HCT116 (cell line): ENCODE measurements at regions not wholly inside any gene's neighbourhood (a gene's known extent, or its start where the extent isn't known, plus 50 kb on each side); places are given as distances from the start of the nearest gene placed in this dataset.

Experiments
- ATAC-seq: fragments of 200-7000 bp; cut with Tn5 transposase; 2 replicates; pipeline ENCODE4 v1.9.1; 2020; ENCODE audit warnings: mild to moderate bottlenecking, moderate library complexity
- BruUV-seq: library from RNA; stranded (reverse); fragments of 400-500 nt; replicated peaks from 2 replicates; lab custom pipeline; 2021; lab: Mats Ljungman, UMichigan
- CTCF ChIA-PET: fragments of 300-600 bp; sonication (Branson Sonifier 250); formaldehyde crosslinking; loops from one replicate; lab custom pipeline; 2021; ENCODE audit warnings: antibody characterized with exemption; lab: Charles Lee
- POLR2A ChIA-PET: fragments of 300-600, 350-600 bp; sonication (Branson Sonifier 250); formaldehyde crosslinking; loops from one replicate; lab custom pipeline; 2021; ENCODE audit warnings: antibody characterized with exemption; lab: Charles Lee
- RAD21 ChIA-PET, 2 experiments: fragments of 300-600 bp; sonication (Branson Sonifier 250); formaldehyde crosslinking; loops; one replicate each; lab custom pipeline; 2023; ENCODE audit warnings: low total read pairs in 2 of 2; ENCODE audit not compliant: uncharacterized antibody in 2 of 2, unreplicated experiment in 2 of 2, low non-redundant PET in 1 of 2; lab: Charles Lee
- DNase-seq: peaks from one replicate; pipeline ENCODE4 v3.0.0-alpha.2; 2010; ENCODE audit warnings: low read depth, low spot score
- H2AFZ ChIP-seq: fragments of 200-600 bp; shearing (Covaris generic), sonication (generic); 2 replicates; pipeline ENCODE4 v1.6.1; 2017; ENCODE audit warnings: low read depth, mixed run types, mixed read lengths, antibody characterized with exemption, low read length; ENCODE audit not compliant: poor library complexity, severe bottlenecking
- H3K27ac ChIP-seq: 2 replicates; pipeline ENCODE4 v1.5.1; 2012; ENCODE audit warnings: low read depth, low read length
- H3K27me3 ChIP-seq: fragments of 200-600 bp; sonication (generic); 2 replicates; pipeline ENCODE4 v1.6.1; 2016; ENCODE audit warnings: mixed run types, low read length, mixed read lengths; ENCODE audit not compliant: insufficient read depth
- H3K36me3 ChIP-seq, 2 experiments: fragments of 200-500 bp in 1 of 2; fragments of 200-600 bp in 1 of 2; sonication (Bioruptor generic) in 1 of 2; sonication (generic) in 1 of 2; 2 replicates each; pipeline versions ENCODE4 v1.5.1 to v1.6.1; 2014 to 2016; ENCODE audit warnings: low read length in 2 of 2, inconsistent platforms in 1 of 2, mixed read lengths in 1 of 2, mixed run types in 1 of 2; ENCODE audit not compliant: insufficient read depth in 2 of 2, control insufficient read depth in 1 of 2
- H3K4me1 ChIP-seq, 2 experiments: fragments of 200-600 bp in 1 of 2; sonication (generic) in 1 of 2; 2 replicates each; pipeline versions ENCODE4 v1.5.1 to v1.6.1; 2012 to 2017; ENCODE audit warnings: low read length in 2 of 2, inconsistent platforms in 1 of 2, mild to moderate bottlenecking in 1 of 2, mixed read lengths in 1 of 2, mixed run types in 1 of 2, moderate library complexity in 1 of 2; ENCODE audit not compliant: insufficient read depth in 2 of 2, control insufficient read depth in 1 of 2
- H3K4me2 ChIP-seq: fragments of 200-600 bp; sonication (generic); 2 replicates; pipeline ENCODE4 v1.6.1; 2017; ENCODE audit warnings: mixed run types, low read length, mixed read lengths
- H3K4me3 ChIP-seq, 2 experiments: fragments of 200-600 bp in 1 of 2; sonication (generic) in 1 of 2; replicated peaks in 1 of 2; 2 replicates each; pipeline ENCODE4 v1.5.1; 2011 to 2016; ENCODE audit warnings: low read length in 2 of 2, control low read depth in 1 of 2, low read depth in 1 of 2, mild to moderate bottlenecking in 1 of 2, mixed read lengths in 1 of 2, mixed run types in 1 of 2
- H3K79me2 ChIP-seq: fragments of 200-600 bp; sonication (generic); 2 replicates; pipeline ENCODE4 v1.6.1; 2017; ENCODE audit warnings: mild to moderate bottlenecking, mixed run types, low read length, moderate library complexity, mixed read lengths; ENCODE audit not compliant: insufficient read depth
- H3K9ac ChIP-seq: fragments of 200-600 bp; sonication (generic); 2 replicates; pipeline ENCODE4 v1.6.1; 2016; ENCODE audit warnings: low read length, mixed read lengths
- H3K9me2 ChIP-seq: fragments of 200-600 bp; sonication (generic), shearing (Covaris generic); 2 replicates; pipeline ENCODE4 v1.6.1; 2017; ENCODE audit warnings: mixed run types, mild to moderate bottlenecking, moderate library complexity; ENCODE audit not compliant: insufficient read depth
- H3K9me3 ChIP-seq, 2 experiments: fragments of 200-500 bp in 1 of 2; fragments of 200-600 bp in 1 of 2; sonication (Bioruptor generic) in 1 of 2; sonication (generic) in 1 of 2; 2 replicates each; pipeline ENCODE4 v1.6.1; 2014 to 2017; ENCODE audit warnings: low read length in 2 of 2, mixed read lengths in 2 of 2, inconsistent platforms in 1 of 2, low read depth in 1 of 2, mild to moderate bottlenecking in 1 of 2, mixed run types in 1 of 2, moderate library complexity in 1 of 2; ENCODE audit not compliant: control insufficient read depth in 1 of 2, insufficient read depth in 1 of 2
- H4K20me1 ChIP-seq: fragments of 200-600 bp; sonication (generic), shearing (Covaris generic); 2 replicates; pipeline ENCODE4 v1.6.1; 2017; ENCODE audit warnings: mixed run types, mild to moderate bottlenecking, moderate library complexity; ENCODE audit not compliant: insufficient read depth
- EGR1 ChIP-seq: IDR thresholded peaks from 2 replicates; pipeline ENCODE4 v1.6.1; 2012; ENCODE audit warnings: low read depth
- ELF1 ChIP-seq: IDR thresholded peaks from 2 replicates; pipeline ENCODE4 v1.6.1; 2012; ENCODE audit warnings: low read depth, borderline replicate concordance
- EZH2 ChIP-seq: fragments of 200-600 bp; sonication (generic); IDR thresholded peaks from 2 replicates; pipeline ENCODE4 v1.6.1; 2017; ENCODE audit warnings: antibody characterized with exemption, mixed run types
- FOSL1 ChIP-seq: IDR thresholded peaks from 2 replicates; pipeline ENCODE4 v1.6.1; 2012; ENCODE audit warnings: low read depth
- POLR2AphosphoS5 ChIP-seq: IDR thresholded peaks from 2 replicates; pipeline ENCODE4 v1.6.1; 2011; ENCODE audit warnings: mild to moderate bottlenecking, low read depth, low read length, moderate library complexity
- RAD21 ChIP-seq: IDR thresholded peaks from 2 replicates; pipeline ENCODE4 v1.6.1; 2012; ENCODE audit warnings: low read depth, mild to moderate bottlenecking
- SIN3A ChIP-seq: IDR thresholded peaks from 2 replicates; pipeline ENCODE4 v1.6.1; 2012; ENCODE audit warnings: low read depth
- SP1 ChIP-seq: IDR thresholded peaks from 2 replicates; pipeline ENCODE4 v1.6.1; 2012; ENCODE audit warnings: low read depth
- SRF ChIP-seq: IDR thresholded peaks from 2 replicates; pipeline ENCODE4 v1.6.1; 2012; ENCODE audit warnings: low read depth
- TCF7L2 ChIP-seq: IDR thresholded peaks from 2 replicates; pipeline ENCODE4 v1.7.0; 2011; ENCODE audit warnings: borderline replicate concordance, inconsistent platforms; ENCODE audit not compliant: insufficient read depth, insufficient read length; ENCODE audit errors: extremely low read depth
- ZFX ChIP-seq: fragments of 450-650 bp; IDR thresholded peaks from 2 replicates; pipeline ENCODE4 v1.6.1; 2017
- ZNF274 ChIP-seq: fragments of 200-500 bp; sonication (Bioruptor generic); IDR thresholded peaks from 2 replicates; pipeline ENCODE4 v1.6.1; 2014; ENCODE audit warnings: mild to moderate bottlenecking, low read depth, low read length, inconsistent platforms
- intact Hi-C: fragments of 100-400 bp; cut with micrococcal nuclease; formaldehyde crosslinking; loops from 2 replicates; pipeline ENCODE4 v1.10.0; 2022
- TF ChIP-seq, protein P1 (sequence below), 3 experiments: fragments of 200-600 bp in 1 of 3; sonication (generic) in 1 of 3; IDR thresholded peaks in 2 of 3; conservative IDR thresholded peaks in 1 of 3; 2 replicates each; pipeline ENCODE4 v1.5.1; 2012 to 2017; ENCODE audit warnings: low read depth in 2 of 3, low read length in 2 of 3, antibody characterized with exemption in 1 of 3, borderline replicate concordance in 1 of 3, control low read depth in 1 of 3, mild to moderate bottlenecking in 1 of 3, mixed read lengths in 1 of 3, mixed run types in 1 of 3, moderate library complexity in 1 of 3; ENCODE audit not compliant: insufficient read depth in 1 of 3
- TF ChIP-seq, protein P2 (sequence below): IDR thresholded peaks from 2 replicates; pipeline ENCODE4 v1.6.1; 2012

DNA sequence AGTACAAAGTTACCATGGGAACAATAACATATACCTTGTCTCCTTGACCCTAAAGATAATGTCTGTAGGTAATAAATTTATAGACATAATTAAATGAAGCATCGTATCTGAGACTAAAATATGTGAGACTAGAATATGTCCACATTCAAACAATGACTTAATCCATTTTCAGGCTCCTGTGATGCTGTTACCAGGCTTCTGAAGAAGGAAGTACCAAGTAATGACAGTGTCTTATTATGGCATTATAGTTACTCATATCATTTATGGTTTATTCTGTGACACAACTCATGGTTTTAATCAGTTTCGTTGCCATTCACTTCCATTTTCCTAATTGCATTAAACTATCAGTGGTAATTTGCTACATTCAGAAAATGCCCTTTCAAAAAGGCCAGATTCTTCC is 100.6 kb upstream of the GPM6B start:
- Histone ChIP-seq H3K9ac (no peak overlapping the region), H4K20me1 (no peaks in the 10 kb centered on the region), H3K4me2 (no peak overlapping the region), H3K9me3 (no peaks in the 10 kb centered on the region), H3K79me2 (no peaks in the 10 kb centered on the region), H3K4me3 (no peak overlapping the region), H3K4me1 (no peaks in the 10 kb centered on the region), H3K36me3 (no peaks in the 10 kb centered on the region), H2AFZ (no peak overlapping the region)
- CTCF ChIA-PET, result no interaction called here
- no peak for DNase-seq
- BruUV-seq, result no TSS peak
- RAD21 ChIA-PET, result no interaction called here
- POLR2A ChIA-PET, result no interaction called here
- TF ChIP-seq ZFX (no peak), ZNF274 (no peak), ELF1 (no peak), EZH2 (no peak), FOSL1 (no peak), SP1 (no peak), SIN3A (no peak), EGR1 (no peak), TCF7L2 (no peak)
- TF ChIP-seq, protein P1, sequence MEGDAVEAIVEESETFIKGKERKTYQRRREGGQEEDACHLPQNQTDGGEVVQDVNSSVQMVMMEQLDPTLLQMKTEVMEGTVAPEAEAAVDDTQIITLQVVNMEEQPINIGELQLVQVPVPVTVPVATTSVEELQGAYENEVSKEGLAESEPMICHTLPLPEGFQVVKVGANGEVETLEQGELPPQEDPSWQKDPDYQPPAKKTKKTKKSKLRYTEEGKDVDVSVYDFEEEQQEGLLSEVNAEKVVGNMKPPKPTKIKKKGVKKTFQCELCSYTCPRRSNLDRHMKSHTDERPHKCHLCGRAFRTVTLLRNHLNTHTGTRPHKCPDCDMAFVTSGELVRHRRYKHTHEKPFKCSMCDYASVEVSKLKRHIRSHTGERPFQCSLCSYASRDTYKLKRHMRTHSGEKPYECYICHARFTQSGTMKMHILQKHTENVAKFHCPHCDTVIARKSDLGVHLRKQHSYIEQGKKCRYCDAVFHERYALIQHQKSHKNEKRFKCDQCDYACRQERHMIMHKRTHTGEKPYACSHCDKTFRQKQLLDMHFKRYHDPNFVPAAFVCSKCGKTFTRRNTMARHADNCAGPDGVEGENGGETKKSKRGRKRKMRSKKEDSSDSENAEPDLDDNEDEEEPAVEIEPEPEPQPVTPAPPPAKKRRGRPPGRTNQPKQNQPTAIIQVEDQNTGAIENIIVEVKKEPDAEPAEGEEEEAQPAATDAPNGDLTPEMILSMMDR (IDR thresholded peaks at IDR 0.05 in 2 of 3, conservative IDR thresholded peaks at IDR 0.05 in 1 of 3; ENCODE audit: borderline replicate concordance in 1 of 3, insufficient read depth in 1 of 3, low read depth in 2 of 3, low read length in 2 of 3), result no peak
- TF ChIP-seq, all 23 proteins: peak for 0
- Histone ChIP-seq H3K9me2 (no peaks in the 10 kb centered on the region), H3K27me3 (no peaks in the 10 kb centered on the region), H3K27ac (no peak overlapping the region)
- intact Hi-C loops, result no loop called here
- ATAC-seq, result no peak

DNA sequence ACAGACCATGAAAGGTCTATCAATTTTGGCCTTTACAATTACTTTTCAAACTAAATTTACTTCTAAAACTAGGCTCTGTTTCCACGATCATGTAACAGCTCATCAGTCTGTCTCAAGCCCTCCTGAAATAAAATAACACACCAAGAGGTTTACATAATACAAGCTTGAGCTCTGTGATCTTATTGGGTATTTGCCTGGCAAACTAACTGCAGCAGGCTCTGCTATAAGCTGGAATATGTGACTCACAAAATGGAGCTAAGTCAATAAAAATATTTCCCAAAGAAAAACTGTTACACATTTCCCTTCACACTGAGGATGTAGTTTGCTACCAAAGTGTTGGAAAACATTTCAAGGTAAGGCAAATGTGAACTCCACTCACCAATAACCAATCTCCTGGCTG is 94.7 kb upstream of the GPM6B start:
- CTCF ChIA-PET, result no interaction called here

More for the DNA sequence above, 94.7 kb upstream of the GPM6B start:
- Histone ChIP-seq H3K27me3 (no peaks in the 10 kb centered on the region), H3K9me3 (no peaks in the 10 kb centered on the region), H2AFZ (no peak overlapping the region), H3K9ac (no peak overlapping the region), H4K20me1 (no peaks in the 10 kb centered on the region), H3K9me2 (no peaks in the 10 kb centered on the region), H3K4me1 (no peaks in the 10 kb centered on the region), H3K4me3 (no peak overlapping the region), H3K27ac (no peak overlapping the region), H3K4me2 (no peak overlapping the region), H3K36me3 (no peaks in the 10 kb centered on the region), H3K79me2 (no peaks in the 10 kb centered on the region)
- TF ChIP-seq, protein P2, sequence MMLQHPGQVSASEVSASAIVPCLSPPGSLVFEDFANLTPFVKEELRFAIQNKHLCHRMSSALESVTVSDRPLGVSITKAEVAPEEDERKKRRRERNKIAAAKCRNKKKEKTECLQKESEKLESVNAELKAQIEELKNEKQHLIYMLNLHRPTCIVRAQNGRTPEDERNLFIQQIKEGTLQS, result no peak
- TF ChIP-seq SRF (no peak), POLR2AphosphoS5 (no peak), RAD21 (no peak)
- TF ChIP-seq, protein P1 (IDR thresholded peaks at IDR 0.05 in 2 of 3, conservative IDR thresholded peaks at IDR 0.05 in 1 of 3; ENCODE audit: borderline replicate concordance in 1 of 3, insufficient read depth in 1 of 3, low read depth in 2 of 3, low read length in 2 of 3), result no peak
- DNase-seq, result no peak
- ChIA-PET POLR2A (no interaction called here), RAD21 (no interaction called here)
- no TSS peak for BruUV-seq
- intact Hi-C loops, result no loop called here
- no peak for ATAC-seq
